ENCODE measurements at regions not wholly inside any gene's neighbourhood (a gene's known extent, or its start where the extent isn't known, plus 50 kb on each side); places are given as distances from the start of the nearest gene placed in this dataset.
"Not testable (repeated sequence)": the region's sequence is repeated elsewhere in the genome, so short reads cannot be mapped to it uniquely, and the experiment has no call there.

- DNase-seq = no peak
Measured at GRCh38 chrX:46220822-46221221, 324.4 kb downstream of the ZNF674 start.

GRCh38 chrX:46218373-46218772 is 326.8 kb downstream of the ZNF674 start:
- no peak for DNase-seq

- no peak for DNase-seq
Measured at GRCh38 chrX:46216406-46216805, 328.8 kb downstream of the ZNF674 start.

- no peak for DNase-seq
Measured at GRCh38 chrX:46211079-46211478, 334.1 kb downstream of the ZNF674 start.

- DNase-seq = no peak
Measured at GRCh38 chrX:46209768-46210167, 335.5 kb downstream of the ZNF674 start.

GRCh38 chrX:46209037-46209436 is 336.2 kb downstream of the ZNF674 start:
- DNase-seq = no peak

GRCh38 chrX:46208225-46208854 is 336.9 kb downstream of the ZNF674 start:
- DNase-seq = no peak

GRCh38 chrX:46204721-46205422 is 340.3 kb downstream of the ZNF674 start:
- DNase-seq = no peak

- no peak for DNase-seq
Measured at GRCh38 chrX:46202733-46203514, 342.3 kb downstream of the ZNF674 start.

GRCh38 chrX:46200413-46200812 is 344.8 kb downstream of the ZNF674 start:
- DNase-seq = no peak

GRCh38 chrX:46198858-46199257 is 346.4 kb downstream of the ZNF674 start:
- no peak for DNase-seq

GRCh38 chrX:46186811-46187106 is 358.5 kb downstream of the ZNF674 start:
- DNase-seq = not testable (repeated sequence)

- no peak for DNase-seq
Measured at GRCh38 chrX:46185923-46186810, 359.1 kb downstream of the ZNF674 start.

- no peak for DNase-seq
Measured at GRCh38 chrX:46184749-46185148, 360.5 kb downstream of the ZNF674 start.

- no peak for DNase-seq
Measured at GRCh38 chrX:46180258-46180687, 364.9 kb downstream of the ZNF674 start.

GRCh38 chrX:46179748-46180147 is 365.5 kb downstream of the ZNF674 start:
- DNase-seq = no peak

- no peak for DNase-seq
Measured at GRCh38 chrX:46178763-46179162, 366.5 kb downstream of the ZNF674 start.

- DNase-seq = no peak
Measured at GRCh38 chrX:46173159-46173558, 372.1 kb downstream of the ZNF674 start.

GRCh38 chrX:46171457-46171856 is 373.8 kb downstream of the ZNF674 start:
- not testable (repeated sequence) for DNase-seq

GRCh38 chrX:46169808-46170207 is 375.4 kb downstream of the ZNF674 start:
- DNase-seq = no peak

GRCh38 chrX:46168254-46168653 is 377.0 kb downstream of the ZNF674 start:
- no peak for DNase-seq

- DNase-seq = no peak
Measured at GRCh38 chrX:46165866-46166265, 379.4 kb downstream of the ZNF674 start.

GRCh38 chrX:46165411-46165810 is 379.8 kb downstream of the ZNF674 start:
- no peak for DNase-seq
